Trophoblast cell (in vitro differentiated cells and primary cell): ENCODE measurements at regions not wholly inside any gene's neighbourhood (a gene's known extent, or its start where the extent isn't known, plus 50 kb on each side); places are given as distances from the start of the nearest gene placed in this dataset.

Experiments used
- DNase-seq, 2 donors: peaks; one replicate each; pipeline ENCODE4 v3.0.0-alpha.2; 2016
- H2AFZ ChIP-seq: 2 replicates; pipeline ENCODE4 v1.6.1; 2013; ENCODE audit warnings: low read length, moderate library complexity, mild to moderate bottlenecking; ENCODE audit not compliant: insufficient read depth, poor library complexity
- H2AK5ac ChIP-seq: 2 replicates; pipeline ENCODE4 v1.6.1; 2013; ENCODE audit warnings: mild to moderate bottlenecking, low read length
- H2BK120ac ChIP-seq: 2 replicates; pipeline ENCODE4 v1.6.1; 2013; ENCODE audit warnings: low read length, mild to moderate bottlenecking, moderate library complexity; ENCODE audit not compliant: insufficient read depth, poor library complexity
- H2BK12ac ChIP-seq: 2 replicates; pipeline ENCODE4 v1.6.1; 2013; ENCODE audit warnings: mild to moderate bottlenecking, low read length, moderate library complexity
- H2BK5ac ChIP-seq: 2 replicates; pipeline ENCODE4 v1.6.1; 2013; ENCODE audit warnings: low read length, low read depth, moderate library complexity, mild to moderate bottlenecking; ENCODE audit not compliant: poor library complexity
- H3K14ac ChIP-seq: 2 replicates; pipeline ENCODE4 v1.6.1; 2013; ENCODE audit warnings: mild to moderate bottlenecking, low read length
- H3K18ac ChIP-seq: 2 replicates; pipeline ENCODE4 v1.6.1; 2013; ENCODE audit warnings: mild to moderate bottlenecking, low read length
- H3K23ac ChIP-seq: 2 replicates; pipeline ENCODE4 v1.6.1; 2013; ENCODE audit warnings: low read length
- H3K27ac ChIP-seq: 2 replicates; pipeline ENCODE4 v1.5.1; 2013; ENCODE audit warnings: low read depth, mild to moderate bottlenecking, inconsistent platforms, low read length, moderate library complexity
- H3K27me3 ChIP-seq: 2 replicates; pipeline ENCODE4 v1.6.1; 2013; ENCODE audit warnings: inconsistent platforms, mild to moderate bottlenecking, low read length, moderate library complexity; ENCODE audit not compliant: insufficient read depth
- H3K36me3 ChIP-seq, 2 experiments: 1 replicate in 1 of 2; 2 replicates in 1 of 2; pipeline ENCODE4 v1.6.1; 2013; ENCODE audit warnings: low read length in 2 of 2, mild to moderate bottlenecking in 2 of 2, moderate library complexity in 1 of 2; ENCODE audit not compliant: insufficient read depth in 2 of 2, control insufficient read depth in 1 of 2
- H3K4ac ChIP-seq: 2 replicates; pipeline ENCODE4 v1.6.1; 2013; ENCODE audit warnings: low read depth, mild to moderate bottlenecking, low read length, moderate library complexity
- H3K4me1 ChIP-seq, 2 experiments: 1 replicate in 1 of 2; 2 replicates in 1 of 2; pipeline ENCODE4 v1.6.1; 2013; ENCODE audit warnings: low read length in 2 of 2, mild to moderate bottlenecking in 2 of 2, moderate library complexity in 1 of 2; ENCODE audit not compliant: insufficient read depth in 2 of 2, control insufficient read depth in 1 of 2
- H3K4me2 ChIP-seq: 2 replicates; pipeline ENCODE4 v1.6.1; 2013; ENCODE audit warnings: inconsistent platforms, mild to moderate bottlenecking, low read length, moderate library complexity
- H3K4me3 ChIP-seq: 2 replicates; pipeline ENCODE4 v1.5.1; 2013; ENCODE audit warnings: mild to moderate bottlenecking, low read depth, low read length, inconsistent platforms
- H3K79me1 ChIP-seq: one replicate; pipeline ENCODE4 v1.6.1; 2013; ENCODE audit warnings: low read length
- H3K79me2 ChIP-seq: 2 replicates; pipeline ENCODE4 v1.6.1; 2013; ENCODE audit warnings: low read length, mild to moderate bottlenecking; ENCODE audit not compliant: control insufficient read depth, insufficient read depth, poor library complexity
- H3K9ac ChIP-seq: 2 replicates; pipeline ENCODE4 v1.6.1; 2013; ENCODE audit warnings: mild to moderate bottlenecking, low read length
- H3K9me3 ChIP-seq: 2 replicates; pipeline ENCODE4 v1.6.1; 2013; ENCODE audit warnings: low read depth, mild to moderate bottlenecking, control low read depth, inconsistent platforms, low read length; ENCODE audit not compliant: insufficient read depth
- H4K12ac ChIP-seq: 2 replicates; pipeline ENCODE4 v1.6.1; 2013; ENCODE audit warnings: low read depth, mild to moderate bottlenecking, low read length, moderate library complexity
- H4K8ac ChIP-seq: 2 replicates; pipeline ENCODE4 v1.6.1; 2013; ENCODE audit warnings: low read depth, mild to moderate bottlenecking, low read length, moderate library complexity
- H4K91ac ChIP-seq: one replicate; pipeline ENCODE4 v1.6.1; 2013; ENCODE audit warnings: low read depth, mild to moderate bottlenecking, low read length, moderate library complexity
- WGBS: extraction: QIAGEN DNeasy Blood & Tissue Kit; methylation state at CpG from one replicate; pipeline ENCODE4 v1.1.7; 2013; ENCODE audit warnings: missing lambda C conversion rate; ENCODE audit not compliant: insufficient read length, insufficient coverage; ENCODE audit errors: extremely low coverage; 5-methylcytosine and 5-hydroxymethylcytosine counted together

DNA sequence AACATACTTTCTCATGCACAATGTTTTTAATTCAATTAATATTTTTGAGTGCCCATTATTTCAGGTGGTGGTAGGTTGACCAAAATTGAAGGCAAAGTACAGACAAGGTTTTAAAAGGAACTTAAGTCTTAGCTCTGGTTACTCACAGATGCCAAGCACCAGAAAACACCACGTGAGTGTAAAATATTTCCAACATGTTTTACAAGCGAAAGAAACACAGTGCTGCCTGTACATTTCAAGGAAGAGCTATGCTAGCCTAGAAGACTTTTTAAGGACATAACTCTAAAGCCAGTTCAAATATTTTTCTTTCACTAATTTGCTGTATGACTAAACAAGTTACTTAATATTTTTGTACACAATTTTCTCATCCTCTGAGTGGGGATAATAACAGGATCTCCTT, 736.4 kb upstream of the GOT2 start:
- Histone ChIP-seq H2BK120ac (no peak overlapping the region), H3K4me3 (no peak overlapping the region), H3K9me3 (no peaks in the 10 kb centered on the region), H3K36me3 (no peaks in the 10 kb centered on the region), H3K27ac (no peak overlapping the region), H3K79me1 (no peaks in the 10 kb centered on the region), H3K9ac (no peak overlapping the region), H3K18ac (no peak overlapping the region), H3K27me3 (no peaks in the 10 kb centered on the region), H4K12ac (no peak overlapping the region), H4K91ac (no peak overlapping the region), H3K4me2 (no peak overlapping the region), H3K14ac (no peak overlapping the region), H2AK5ac (no peak overlapping the region), H4K8ac (no peak overlapping the region), H2AFZ (no peak overlapping the region), H2BK5ac (no peak overlapping the region), H3K79me2 (no peaks in the 10 kb centered on the region), H3K4ac (no peak overlapping the region), H3K4me1 (no peaks in the 10 kb centered on the region), H2BK12ac (no peak overlapping the region), H3K23ac (no peak overlapping the region)
- no peak for DNase-seq
- WGBS: no CpG with 5 or more reads among the region's 2 CpGs

DNA sequence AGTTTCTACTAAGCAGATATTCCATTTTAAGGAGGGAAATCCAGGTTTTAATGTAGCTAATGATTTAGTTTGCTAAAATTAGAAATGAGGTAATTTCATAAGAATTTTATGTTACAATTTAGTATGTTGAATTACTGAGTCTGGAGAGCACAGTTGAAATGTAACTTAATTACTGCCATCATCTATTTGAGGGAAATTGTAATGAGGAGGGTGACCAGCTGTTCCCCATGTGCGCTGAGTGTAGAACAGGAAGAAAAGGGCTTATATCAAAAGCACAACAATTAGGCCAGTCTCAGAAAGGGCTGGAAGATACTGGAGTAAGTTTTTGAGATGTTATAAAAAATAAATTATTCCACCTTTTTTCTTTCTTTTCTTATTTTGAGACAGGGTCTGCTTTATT, 735.1 kb upstream of the GOT2 start:
- H2AFZ ChIP-seq: no peak overlapping the region
- no peak overlapping the region for H3K9ac ChIP-seq
- H3K9me3 ChIP-seq: no peaks in the 10 kb centered on the region
- no CpG with 5 or more reads among the region's 1 CpG for WGBS
- H3K27ac ChIP-seq: no peak overlapping the region
- H3K79me2 ChIP-seq: no peaks in the 10 kb centered on the region
- DNase-seq: no peak
- H2BK12ac ChIP-seq: no peak overlapping the region
- no peak overlapping the region for H2BK5ac ChIP-seq
- H4K91ac ChIP-seq: no peak overlapping the region
- no peak overlapping the region for H3K4me2 ChIP-seq
- no peaks in the 10 kb centered on the region for H3K4me1 ChIP-seq
- H3K4ac ChIP-seq: no peak overlapping the region
- H3K36me3 ChIP-seq: no peaks in the 10 kb centered on the region
- no peak overlapping the region for H4K12ac ChIP-seq
- no peak overlapping the region for H2AK5ac ChIP-seq
- no peaks in the 10 kb centered on the region for H3K27me3 ChIP-seq
- no peaks in the 10 kb centered on the region for H3K79me1 ChIP-seq
- H3K4me3 ChIP-seq: no peak overlapping the region
- no peak overlapping the region for H3K14ac ChIP-seq
- no peak overlapping the region for H3K23ac ChIP-seq
- no peak overlapping the region for H3K18ac ChIP-seq
- no peak overlapping the region for H4K8ac ChIP-seq
- no peak overlapping the region for H2BK120ac ChIP-seq

DNA sequence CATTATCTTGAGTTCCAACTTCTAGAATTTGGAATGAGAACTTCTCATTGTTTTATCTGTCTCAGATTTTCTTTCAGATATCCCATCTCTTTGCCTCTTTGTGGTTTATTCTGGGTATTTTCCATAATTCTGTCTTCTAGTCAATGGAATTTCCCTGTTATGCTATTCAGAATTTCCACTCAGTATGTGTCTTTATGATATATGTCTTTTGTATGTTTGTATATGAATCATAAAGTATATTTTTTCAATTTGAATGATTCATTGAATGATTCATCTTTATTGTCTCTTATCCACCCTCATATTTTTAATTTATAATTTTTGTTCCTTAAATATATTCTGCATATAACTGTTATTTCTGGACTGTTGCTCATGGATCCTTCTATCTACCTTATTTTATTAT, 729.7 kb upstream of the GOT2 start:
- Histone ChIP-seq H4K8ac (no peak overlapping the region), H3K9ac (no peak overlapping the region), H3K9me3 (no peaks in the 10 kb centered on the region), H3K79me2 (no peaks in the 10 kb centered on the region), H4K91ac (no peak overlapping the region), H3K4me1 (no peaks in the 10 kb centered on the region), H3K36me3 (no peaks in the 10 kb centered on the region), H2AFZ (no peak overlapping the region), H2AK5ac (no peak overlapping the region), H3K18ac (no peak overlapping the region), H2BK5ac (no peak overlapping the region), H3K4me3 (no peak overlapping the region), H3K23ac (no peak overlapping the region), H3K4me2 (no peak overlapping the region), H3K27ac (no peak overlapping the region), H3K14ac (no peak overlapping the region), H3K79me1 (no peaks in the 10 kb centered on the region), H2BK12ac (no peak overlapping the region), H4K12ac (no peak overlapping the region), H3K4ac (no peak overlapping the region), H2BK120ac (no peak overlapping the region), H3K27me3 (no peaks in the 10 kb centered on the region)
- DNase-seq: no peak

DNA sequence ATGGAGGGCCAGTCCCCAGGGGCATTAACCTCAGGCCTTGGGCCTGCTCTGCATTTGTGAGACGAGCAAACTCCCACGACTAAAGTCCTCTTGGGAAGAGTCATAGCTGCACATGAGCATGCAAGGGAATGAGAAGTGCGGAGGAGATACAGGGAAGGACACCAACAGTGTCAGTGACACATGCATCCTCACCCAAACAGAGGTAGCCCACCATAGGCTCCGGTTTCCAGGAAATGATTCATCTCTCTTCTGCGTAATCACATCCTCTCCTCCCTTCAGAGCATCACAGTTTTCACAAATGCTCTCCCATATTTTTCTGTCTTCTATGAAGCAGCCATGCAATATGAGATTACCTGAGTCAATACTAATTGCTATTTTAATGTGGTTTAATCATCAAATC, 725.7 kb upstream of the GOT2 start:
- no peak overlapping the region for H3K23ac ChIP-seq
- no peak overlapping the region for H3K4ac ChIP-seq
- no peak overlapping the region for H3K14ac ChIP-seq
- no peak overlapping the region for H3K27ac ChIP-seq
- H3K4me2 ChIP-seq: no peak overlapping the region
- no peaks in the 10 kb centered on the region for H3K79me2 ChIP-seq
- no peak overlapping the region for H2AFZ ChIP-seq
- no peak overlapping the region for H3K18ac ChIP-seq
- H3K4me1 ChIP-seq: no peaks in the 10 kb centered on the region
- no peaks in the 10 kb centered on the region for H3K79me1 ChIP-seq
- no peak overlapping the region for H2AK5ac ChIP-seq
- DNase-seq: no peak
- H4K12ac ChIP-seq: no peak overlapping the region
- no peak overlapping the region for H2BK5ac ChIP-seq
- H4K8ac ChIP-seq: no peak overlapping the region
- no peak overlapping the region for H2BK120ac ChIP-seq
- no CpG with 5 or more reads among the region's 5 CpGs for WGBS
- no peak overlapping the region for H2BK12ac ChIP-seq
- H3K36me3 ChIP-seq: no peaks in the 10 kb centered on the region
- no peaks in the 10 kb centered on the region for H3K9me3 ChIP-seq
- H4K91ac ChIP-seq: no peak overlapping the region
- no peaks in the 10 kb centered on the region for H3K27me3 ChIP-seq
- H3K9ac ChIP-seq: no peak overlapping the region
- no peak overlapping the region for H3K4me3 ChIP-seq

DNA sequence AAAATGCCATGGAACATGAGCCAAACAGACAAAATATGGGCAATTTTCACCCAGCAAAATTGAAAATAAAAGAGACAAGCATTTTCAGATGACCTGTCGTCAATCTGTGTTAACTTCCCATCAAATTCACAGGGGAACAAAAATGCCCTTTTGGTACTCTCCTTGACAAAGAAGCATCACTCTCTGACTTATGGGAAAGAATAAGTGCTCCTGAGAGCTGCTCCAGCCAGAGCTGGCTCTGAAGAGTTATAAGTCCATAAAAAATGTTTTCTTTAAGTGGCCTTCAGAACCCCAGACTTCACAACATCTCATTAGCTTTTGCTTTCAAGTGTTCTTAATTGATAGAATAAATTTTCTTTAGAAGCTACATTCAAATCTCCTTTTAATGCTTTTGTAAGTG, 721.4 kb upstream of the GOT2 start:
- Histone ChIP-seq H2BK12ac (no peak overlapping the region), H2AK5ac (no peak overlapping the region), H3K4ac (no peak overlapping the region), H2BK5ac (no peak overlapping the region), H3K9ac (no peak overlapping the region), H2BK120ac (no peak overlapping the region), H4K12ac (no peak overlapping the region), H3K36me3 (no peaks in the 10 kb centered on the region), H3K9me3 (no peaks in the 10 kb centered on the region), H4K91ac (no peak overlapping the region), H2AFZ (no peak overlapping the region), H3K14ac (no peak overlapping the region), H3K4me2 (no peak overlapping the region), H3K79me1 (no peaks in the 10 kb centered on the region), H4K8ac (no peak overlapping the region), H3K23ac (no peak overlapping the region), H3K4me3 (no peak overlapping the region), H3K18ac (no peak overlapping the region), H3K79me2 (no peaks in the 10 kb centered on the region), H3K27ac (no peak overlapping the region), H3K4me1 (no peaks in the 10 kb centered on the region), H3K27me3 (no peaks in the 10 kb centered on the region)
- no peak for DNase-seq
- no CpG with 5 or more reads among the region's 1 CpG for WGBS
